GM19043 (cell line): ENCODE measurements at regions not wholly inside any gene's neighbourhood (a gene's known extent, or its start where the extent isn't known, plus 50 kb on each side); places are given as distances from the start of the nearest gene placed in this dataset.
"Not testable (repeated sequence)": the region's sequence is repeated elsewhere in the genome, so short reads cannot be mapped to it uniquely, and the experiment has no call there.

ENCODE experiments used
- ATAC-seq: cut with Tn5 transposase; IDR thresholded peaks from one replicate; pipeline ENCODE4 v1.9.1; 2021; ENCODE audit warnings: low read depth; ENCODE audit not compliant: unreplicated experiment

DNA sequence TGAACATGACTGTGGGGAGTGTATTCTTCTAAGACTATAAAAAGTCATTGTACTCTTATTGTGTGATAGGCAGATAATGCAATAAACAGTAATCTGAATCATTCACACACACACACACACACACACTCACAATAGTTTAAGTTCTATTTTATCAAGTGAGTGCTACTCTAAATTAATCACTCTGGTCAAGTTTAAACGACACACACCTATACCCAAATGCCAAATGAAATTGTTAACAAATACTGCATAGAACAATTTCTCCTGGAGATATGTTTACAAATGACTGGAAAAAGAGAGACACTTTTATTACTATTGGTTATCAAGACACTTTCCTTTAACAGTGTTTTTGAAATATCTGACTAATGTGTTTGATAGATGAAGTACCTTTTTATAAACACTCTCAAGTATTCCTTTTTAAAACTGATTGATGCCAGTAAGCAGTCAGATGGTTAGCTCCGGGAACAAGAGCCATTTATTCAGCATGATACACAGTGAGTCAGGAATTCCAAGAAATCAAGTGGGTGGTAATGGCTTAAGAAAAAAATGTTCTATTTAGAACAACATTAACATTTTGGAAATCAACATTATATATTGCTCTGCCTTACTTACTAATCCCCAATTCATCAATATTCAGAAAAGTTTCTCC is 521.6 kb upstream of the ST8SIA4 start:
- no peak for ATAC-seq

DNA sequence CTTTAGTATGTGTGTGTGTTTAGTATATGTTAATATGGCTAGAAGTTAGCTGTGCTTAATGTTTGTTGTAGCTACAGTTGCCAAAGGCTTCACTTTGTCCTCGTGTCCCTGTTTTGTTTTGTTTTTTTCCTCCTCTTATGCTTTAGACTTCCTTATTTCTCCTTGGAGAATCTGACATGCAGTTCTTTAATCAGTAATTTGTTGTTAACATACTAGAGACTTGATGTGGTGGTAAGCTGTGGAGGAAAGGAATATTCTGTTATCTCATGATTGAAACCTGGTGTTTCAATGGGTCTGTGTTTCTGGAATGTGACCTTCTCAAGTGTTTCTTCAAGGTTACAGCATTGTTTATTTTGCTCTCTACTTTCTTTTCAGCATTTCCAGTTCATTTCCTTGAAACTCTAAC is 515.6 kb upstream of the ST8SIA4 start:
- ATAC-seq: no peak

DNA sequence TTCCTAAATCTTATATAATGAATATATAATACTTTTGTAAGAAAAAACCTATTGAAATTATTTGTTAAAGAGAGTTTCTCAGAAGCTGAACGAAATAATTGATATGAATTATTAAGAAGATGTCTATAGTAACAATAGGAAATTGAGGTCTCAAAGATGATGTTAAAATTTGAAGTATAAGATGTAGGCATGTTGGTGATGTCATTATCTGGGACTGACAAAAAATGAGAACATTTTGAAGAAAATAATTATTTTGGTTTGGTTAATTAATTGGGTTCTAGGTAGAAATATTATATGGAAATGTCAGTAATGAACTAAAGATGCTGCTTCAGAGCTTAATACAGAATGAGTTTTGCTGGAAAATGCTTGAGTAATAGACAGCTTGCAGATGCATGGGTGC is 501.4 kb upstream of the ST8SIA4 start:
- ATAC-seq: no peak

DNA sequence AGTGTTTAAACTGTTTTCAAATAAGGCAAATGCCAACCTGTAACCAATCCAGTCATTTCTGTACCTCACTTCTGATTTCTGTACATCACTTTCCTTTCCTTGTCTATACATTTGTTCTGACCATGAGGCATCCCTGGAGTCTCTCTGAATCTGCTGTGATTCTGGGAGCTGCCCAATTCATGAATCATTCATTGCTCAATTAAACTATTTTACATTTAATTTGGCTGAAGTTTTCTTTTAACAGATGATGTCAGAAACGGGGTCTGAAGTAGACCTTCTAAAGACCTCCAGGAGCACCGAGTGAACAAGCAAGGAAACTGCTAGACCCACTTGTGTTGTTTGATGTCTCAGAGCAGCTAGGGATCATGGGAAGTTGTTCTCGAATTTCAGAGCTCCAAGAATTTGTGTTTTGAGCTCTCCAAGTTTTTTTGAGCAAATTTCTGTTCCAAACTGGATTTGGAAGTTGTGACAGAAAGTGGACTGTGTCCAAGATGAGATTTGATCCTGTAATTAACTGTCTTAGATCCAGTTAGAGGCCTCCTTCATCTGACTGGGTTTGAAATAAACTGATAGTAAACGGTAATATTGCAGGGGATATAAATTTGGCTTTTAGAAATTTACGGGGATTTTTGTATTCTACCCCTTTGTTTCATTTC is 490.8 kb upstream of the ST8SIA4 start:
- no peak for ATAC-seq

DNA sequence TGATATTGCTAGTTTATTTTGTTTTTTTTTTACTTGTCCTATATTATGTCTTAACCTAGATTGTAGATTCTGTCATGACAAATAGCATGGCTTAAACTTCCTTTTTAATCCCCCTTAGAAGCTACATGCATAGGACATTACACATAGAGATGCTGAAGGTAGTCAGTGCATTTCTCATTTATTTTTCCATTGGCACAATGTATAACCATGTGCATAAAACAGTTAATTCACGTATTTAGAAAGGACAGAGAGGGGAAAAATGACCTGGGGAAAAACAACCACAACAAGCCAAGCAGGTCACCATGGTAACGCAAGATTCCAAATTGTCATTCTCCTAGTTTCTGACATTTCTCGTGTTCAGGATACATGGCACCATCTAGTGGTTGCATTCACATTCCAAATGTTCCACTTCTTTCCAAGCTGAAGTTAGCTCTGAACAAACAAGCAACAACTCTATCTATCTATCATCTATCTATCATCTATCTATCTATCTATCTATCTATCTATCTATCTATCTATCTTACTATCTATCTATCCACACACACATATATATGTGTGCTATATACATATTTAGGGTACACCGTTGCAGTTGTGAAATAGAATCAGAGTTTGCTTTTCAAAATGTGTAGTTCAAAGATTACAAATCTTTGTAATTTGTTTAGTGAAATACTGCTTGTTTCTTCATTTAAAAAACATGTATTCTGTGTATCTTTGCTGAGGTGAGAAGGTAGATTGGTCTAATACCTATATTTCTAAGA is 487.2 kb upstream of the ST8SIA4 start:
- ATAC-seq: no peak

DNA sequence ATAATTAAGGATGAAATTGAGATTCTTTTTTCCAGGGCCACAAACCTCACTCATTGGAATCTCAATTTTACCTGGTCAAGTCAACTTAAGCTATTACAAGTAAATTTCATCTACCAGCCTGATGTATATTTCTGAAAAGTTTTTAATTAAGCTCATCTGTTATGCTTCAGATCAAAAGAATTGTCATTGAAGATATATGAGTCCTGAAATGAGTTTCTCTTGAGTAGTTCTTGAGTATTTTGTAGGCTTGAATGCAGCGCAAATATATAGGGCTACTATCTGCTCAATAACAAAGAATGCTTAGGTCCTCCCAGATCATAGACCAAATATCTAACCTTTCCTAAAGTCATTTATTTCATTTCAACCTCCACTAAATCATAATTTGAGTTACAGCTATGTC is 482.2 kb upstream of the ST8SIA4 start:
- no peak for ATAC-seq

DNA sequence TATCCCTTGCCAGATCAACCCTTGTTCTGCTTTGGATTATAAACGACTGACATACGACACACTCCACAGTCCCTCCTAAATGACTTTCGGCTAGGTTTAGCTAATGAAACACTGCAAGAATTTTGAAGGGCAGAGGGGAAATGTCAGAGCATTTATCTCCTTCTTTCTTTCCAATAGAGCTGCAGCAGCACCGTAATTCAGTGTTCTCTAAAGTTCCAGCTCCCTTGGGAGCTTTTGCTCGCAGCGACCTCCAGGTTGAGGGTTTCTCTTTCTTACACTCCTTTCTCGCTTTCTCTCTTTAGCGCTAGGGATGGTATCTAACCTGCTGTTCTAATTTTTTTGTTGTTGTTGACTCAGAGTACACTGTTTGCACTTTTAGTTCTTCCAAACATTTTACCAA is 467.1 kb upstream of the ST8SIA4 start:
- ATAC-seq: no peak

DNA sequence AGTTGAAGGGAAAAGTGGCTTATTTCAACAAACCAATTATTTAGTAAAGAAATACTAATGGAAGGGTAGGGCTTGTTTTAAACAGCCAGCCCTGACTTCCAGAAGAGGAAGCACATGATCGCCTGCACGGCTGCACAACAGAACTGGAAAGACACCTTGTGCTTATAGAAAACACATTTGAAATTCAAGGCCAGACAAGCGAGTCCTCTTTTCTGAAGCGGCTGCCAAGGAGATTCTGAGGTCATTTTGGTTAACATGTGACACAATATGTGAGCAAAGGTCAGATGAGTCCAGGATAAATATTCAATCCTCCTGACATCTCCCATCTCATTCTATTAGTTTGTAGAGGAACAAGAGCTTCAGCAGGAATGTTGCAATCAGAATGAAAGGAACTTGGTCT is 461.4 kb upstream of the ST8SIA4 start:
- ATAC-seq: no peak

DNA sequence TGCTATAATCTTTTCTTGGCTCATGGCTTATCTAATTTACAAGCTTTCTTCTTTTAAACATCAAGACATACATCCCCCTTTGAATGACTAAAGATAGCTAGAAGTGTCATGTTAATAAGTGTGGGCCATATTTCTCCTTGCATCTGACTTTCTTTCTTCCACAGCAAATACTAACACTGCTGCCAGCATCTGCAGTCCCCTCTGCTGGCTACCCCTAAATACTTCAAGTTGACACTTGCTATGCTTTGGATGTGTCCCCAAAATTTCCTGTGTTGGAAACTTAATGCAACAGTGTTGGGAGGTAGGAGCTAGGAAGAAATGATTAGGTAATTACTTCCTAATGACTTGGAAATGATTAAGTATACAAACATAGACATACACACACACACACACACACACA is 459.0 kb upstream of the ST8SIA4 start:
- ATAC-seq: no peak

DNA sequence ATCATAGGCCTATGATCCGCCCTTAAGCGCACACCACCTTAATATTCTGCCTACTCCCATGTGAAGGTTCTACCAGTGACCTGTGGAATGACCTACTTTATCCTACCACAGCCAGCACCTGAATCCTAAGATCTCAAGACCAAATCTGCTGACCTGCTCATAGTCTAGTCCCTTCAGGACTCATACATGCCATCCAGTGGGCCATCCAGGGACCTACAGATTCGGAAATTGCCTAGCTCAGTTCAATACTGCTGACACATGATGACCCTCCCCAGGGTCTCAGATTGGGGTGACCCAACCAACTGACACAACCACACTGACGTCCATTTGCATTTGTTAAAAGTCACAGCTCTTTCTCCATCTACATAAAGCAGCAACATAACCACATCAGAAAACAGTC is 443.8 kb upstream of the ST8SIA4 start:
- ATAC-seq: no peak

DNA sequence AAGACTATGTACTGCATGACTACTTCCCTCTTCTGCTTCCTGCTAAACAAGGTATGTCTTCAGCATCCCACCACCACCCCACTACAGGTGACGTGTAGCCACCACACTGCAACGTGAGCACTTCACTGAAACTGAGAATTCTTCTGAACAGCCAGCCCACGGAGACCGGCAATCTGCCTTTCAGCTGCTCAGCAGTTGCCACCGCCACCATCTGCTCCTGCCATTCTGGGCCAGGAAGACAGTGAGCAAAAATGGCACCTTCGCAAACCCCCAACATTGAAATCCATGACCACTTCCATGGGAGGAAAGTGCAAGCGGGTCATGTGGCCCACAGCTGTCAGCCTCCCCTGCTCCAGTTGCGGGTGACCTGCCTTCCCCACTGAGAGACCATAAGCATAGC is 443.4 kb upstream of the ST8SIA4 start:
- ATAC-seq: no peak

DNA sequence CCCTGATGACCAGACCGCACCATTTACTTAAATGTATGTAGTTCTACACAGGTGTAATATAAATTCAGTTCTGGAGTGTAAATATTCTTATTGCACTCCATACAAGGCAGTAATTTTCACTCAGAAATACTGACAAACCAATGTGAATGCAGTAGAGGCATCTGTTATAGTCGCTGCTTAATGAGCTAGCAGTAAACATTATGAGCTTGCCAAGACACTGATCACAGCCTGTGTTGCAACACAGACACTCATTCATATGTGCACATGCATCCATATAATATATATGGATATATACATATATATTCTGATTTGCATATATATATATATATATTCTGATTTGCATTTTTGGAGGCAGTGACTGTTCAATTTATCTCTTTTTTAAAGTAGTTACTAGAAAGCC is 435.1 kb upstream of the ST8SIA4 start:
- no peak for ATAC-seq

DNA sequence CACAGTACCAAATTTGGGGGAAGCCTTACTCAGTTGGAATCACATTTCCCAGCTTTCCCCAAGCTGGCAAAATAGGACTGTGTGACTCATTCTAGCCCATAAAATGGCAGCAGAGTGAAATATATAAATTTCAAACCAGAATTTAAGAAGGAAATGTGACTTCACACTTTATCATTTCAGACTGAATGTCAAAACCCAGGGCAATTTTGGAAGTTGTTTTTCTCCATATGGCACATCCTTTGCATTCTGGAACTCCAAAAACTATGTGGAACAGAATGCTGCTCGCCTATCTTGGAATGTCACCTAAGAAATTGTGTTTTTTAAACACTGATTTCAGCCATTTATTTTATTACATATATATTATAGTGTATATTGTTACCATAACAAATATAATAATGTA is 424.7 kb upstream of the ST8SIA4 start:
- no peak for ATAC-seq

DNA sequence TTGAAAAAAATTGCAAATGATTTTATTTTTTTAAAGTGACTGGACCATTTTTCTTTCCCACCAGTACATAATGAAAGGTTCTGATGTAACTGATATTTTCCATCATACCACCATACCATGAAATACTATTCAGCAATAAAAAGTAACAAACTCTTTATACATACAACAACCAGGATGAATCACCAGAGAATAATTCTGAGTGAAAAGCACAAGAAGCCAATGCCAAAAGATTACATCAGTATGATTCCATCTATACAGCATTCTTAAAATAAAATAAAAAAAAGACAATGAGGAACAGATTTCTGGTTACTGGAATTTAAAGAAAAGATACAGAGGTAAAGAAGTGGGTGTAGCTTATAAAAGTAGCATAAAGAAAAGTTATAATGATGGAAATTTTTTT is 423.7 kb upstream of the ST8SIA4 start:
- no peak for ATAC-seq

DNA sequence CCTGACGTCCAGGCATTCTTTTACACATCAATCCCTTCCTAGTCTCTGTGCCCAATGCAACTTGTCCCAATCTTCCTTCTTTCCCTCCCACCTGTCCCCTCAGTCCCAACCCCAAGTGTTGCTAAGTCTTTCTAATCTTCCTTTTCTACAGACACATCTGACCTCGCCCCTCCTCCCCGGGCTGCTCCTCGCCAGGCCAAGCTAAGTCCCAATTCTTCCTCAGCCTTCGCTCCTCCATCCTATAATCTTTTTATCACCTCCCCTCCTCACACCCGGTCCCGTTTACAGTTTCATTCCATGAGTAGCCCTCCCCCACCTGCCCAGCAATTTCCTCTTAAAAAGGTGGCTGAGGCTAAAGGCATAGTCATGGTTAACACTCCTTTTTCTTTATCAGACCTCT is 413.3 kb upstream of the ST8SIA4 start:
- ATAC-seq: not testable (repeated sequence)

DNA sequence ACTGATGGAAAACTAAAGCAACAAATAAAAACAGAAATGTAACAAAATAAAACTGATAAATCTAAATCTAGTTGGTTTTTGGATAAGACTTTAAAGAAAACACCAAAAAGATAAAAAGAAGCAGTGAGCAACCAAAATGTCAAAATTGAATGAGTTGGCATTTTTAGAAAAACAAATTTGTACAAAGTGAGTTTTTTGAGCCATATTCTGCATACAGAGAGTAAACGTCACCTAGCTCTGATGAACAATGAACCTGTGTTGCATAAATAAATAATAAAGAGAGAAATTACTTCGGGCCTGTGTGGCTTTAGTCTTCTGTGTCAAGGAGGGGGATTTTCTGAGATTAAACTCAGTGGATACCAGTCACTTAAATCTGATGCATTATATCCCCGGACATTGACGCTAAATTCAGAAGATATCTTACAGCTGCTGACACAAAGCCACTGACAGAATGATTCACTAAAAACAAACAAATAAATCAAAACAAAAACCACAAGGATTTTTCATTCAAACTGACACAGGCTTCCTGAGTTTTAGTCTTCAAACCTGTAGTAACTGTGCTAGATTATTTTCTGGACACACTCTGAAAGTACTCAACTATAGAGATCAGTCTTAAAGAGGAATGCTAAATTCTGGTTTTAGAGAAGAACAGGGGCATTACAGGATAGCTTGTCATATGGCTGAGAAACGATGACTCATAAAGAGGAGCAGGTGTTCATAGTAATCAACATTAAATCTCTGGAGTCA is 403.5 kb upstream of the ST8SIA4 start:
- no peak for ATAC-seq

DNA sequence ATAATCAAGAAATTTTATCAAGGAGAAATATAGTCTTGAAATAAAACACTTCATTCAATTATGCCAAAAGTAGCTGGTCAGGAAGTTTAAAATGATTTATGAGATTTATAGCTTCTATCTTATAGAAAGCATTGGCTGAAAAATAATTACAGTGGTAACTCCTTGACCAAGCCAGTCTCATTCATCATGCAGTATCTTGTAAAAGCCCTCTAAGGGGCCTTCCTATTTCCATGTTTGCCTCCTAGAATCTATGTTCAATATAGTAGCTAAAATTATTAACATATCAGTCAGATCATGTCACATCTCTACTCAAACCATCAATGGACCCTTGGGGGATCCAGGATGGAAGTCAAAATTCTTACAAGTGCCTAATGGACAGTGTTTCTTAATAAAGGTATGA is 393.4 kb upstream of the ST8SIA4 start:
- ATAC-seq: no peak

DNA sequence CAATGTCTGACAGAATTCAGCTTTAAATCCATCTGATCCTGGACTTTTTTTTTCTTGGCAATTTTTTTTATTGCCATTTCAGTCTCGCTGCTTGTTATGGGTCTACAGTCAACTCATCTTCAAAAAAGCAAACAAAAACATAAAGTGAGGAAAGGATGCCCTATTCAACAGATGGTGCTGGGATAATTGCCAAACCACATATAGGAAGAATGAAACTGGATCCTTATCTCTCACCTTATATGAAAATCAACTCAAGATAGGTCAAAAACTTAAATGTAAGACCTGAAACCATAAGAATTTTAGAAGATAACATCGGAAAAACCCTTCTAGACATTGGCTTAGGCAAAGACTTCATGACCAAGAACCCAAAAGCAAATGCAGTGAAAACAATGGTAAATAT is 389.1 kb upstream of the ST8SIA4 start:
- ATAC-seq: no peak

DNA sequence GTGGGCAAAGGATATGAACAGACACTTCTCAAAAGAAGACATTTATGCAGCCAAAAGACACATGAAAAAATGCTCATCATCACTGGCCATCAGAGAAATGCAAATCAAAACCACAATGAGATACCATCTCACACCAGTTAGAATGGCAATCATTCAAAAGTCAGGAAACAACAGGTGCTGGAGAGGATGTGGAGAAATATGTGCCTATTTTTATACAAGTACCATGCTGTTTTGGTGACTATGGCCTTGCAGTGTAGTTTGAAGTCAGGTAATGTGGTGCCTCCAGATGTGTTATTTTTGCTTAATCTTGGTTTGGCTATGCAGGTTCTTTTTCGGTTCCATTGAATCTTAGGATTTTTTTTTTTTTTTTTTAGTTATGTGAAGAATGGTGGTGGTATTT is 387.7 kb upstream of the ST8SIA4 start:
- ATAC-seq: not testable (repeated sequence)

DNA sequence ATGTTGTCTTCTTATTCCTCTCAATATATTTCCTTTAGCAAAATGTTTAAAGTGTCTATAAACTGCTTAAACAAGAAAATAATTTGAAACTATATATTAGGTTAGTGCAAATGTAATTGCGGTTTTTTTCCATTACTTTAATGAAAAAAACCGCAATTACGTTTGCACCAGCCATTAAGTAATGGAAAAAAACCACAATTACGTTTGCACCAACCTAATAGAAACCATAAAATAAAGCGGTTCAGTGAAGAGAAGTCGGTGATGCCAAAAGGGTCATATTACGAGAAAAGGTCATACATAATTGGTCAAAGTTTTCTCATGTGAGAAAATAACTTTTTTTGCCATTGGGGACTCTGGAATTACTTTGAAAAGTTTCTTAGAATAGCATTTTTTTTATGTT is 385.6 kb upstream of the ST8SIA4 start:
- no peak for ATAC-seq

DNA sequence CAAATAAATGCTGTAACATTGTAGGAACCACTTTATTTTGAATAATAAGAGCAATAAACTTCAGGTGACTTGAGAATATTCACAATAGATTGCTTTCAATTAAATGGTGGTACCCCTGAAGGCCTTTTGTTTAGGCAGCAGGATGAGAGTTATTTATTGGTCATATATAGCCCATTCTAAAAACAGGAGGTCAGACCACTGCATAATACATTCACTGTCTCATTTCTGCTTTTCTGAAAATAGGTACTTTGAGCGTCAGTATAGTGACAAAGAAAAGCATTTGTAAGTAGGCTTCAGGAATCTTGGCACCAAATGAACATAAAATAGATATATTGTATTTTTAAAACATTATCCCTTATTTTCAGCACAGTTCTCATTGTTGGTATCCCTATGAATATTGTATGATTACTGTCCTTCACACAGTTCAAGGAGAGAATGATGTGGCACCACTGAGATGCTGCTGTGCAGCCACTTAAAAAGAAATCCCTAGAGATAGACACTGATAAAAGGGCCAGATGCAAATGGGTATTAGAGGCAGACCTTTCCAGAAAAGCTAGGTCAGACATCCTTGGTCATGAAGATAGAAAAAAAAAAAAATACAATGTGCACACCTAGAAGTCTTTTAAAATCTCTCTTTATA is 381.8 kb upstream of the ST8SIA4 start:
- no peak for ATAC-seq
